ENCODE measurements at regions not wholly inside any gene's neighbourhood (a gene's known extent, or its start where the extent isn't known, plus 50 kb on each side); places are given as distances from the start of the nearest gene placed in this dataset.

GRCh38 chr2:215511454-215512346 lies 75.8 kb upstream of the FN1 start:
- DNase-seq, result no peak

- no peak for DNase-seq
Observed at GRCh38 chr2:215507836-215508235, 72.0 kb upstream of the FN1 start.

GRCh38 chr2:215507136-215507535 lies 71.3 kb upstream of the FN1 start:
- no peak for DNase-seq

- DNase-seq, result no peak
Observed at GRCh38 chr2:215506604-215506990, 70.7 kb upstream of the FN1 start.

- no peak for DNase-seq
Observed at GRCh38 chr2:215505044-215505786, 69.3 kb upstream of the FN1 start.

- DNase-seq, result no peak
Observed at GRCh38 chr2:215504547-215504946, 68.7 kb upstream of the FN1 start.

GRCh38 chr2:215503381-215503780 lies 67.5 kb upstream of the FN1 start:
- no peak for DNase-seq

GRCh38 chr2:215500466-215500865 lies 64.6 kb upstream of the FN1 start:
- no peak for DNase-seq

- DNase-seq, result no peak
Observed at GRCh38 chr2:215499331-215499730, 63.5 kb upstream of the FN1 start.

GRCh38 chr2:215498431-215498830 lies 62.6 kb upstream of the FN1 start:
- DNase-seq, result peak in 29 of 58 donors; percentile 1 to 70 (median 21)

- no peak for DNase-seq
Observed at GRCh38 chr2:215493376-215493775, 57.5 kb upstream of the FN1 start.

- no peak for DNase-seq
Observed at GRCh38 chr2:215489288-215489848, 53.5 kb upstream of the FN1 start.

GRCh38 chr2:215487002-215487372 lies 51.1 kb upstream of the FN1 start:
- no peak for DNase-seq

GRCh38 chr2:215486291-215487001 lies 50.6 kb upstream of the FN1 start:
- DNase-seq, result no peak
